Motor neuron (in vitro differentiated cells): ENCODE measurements at regions not wholly inside any gene's neighbourhood (a gene's known extent, or its start where the extent isn't known, plus 50 kb on each side); places are given as distances from the start of the nearest gene placed in this dataset.
A peak's percentile ranks its signal among the peaks of the same experiment; 100 is the strongest.
"Not testable (repeated sequence)": the region's sequence is repeated elsewhere in the genome, so short reads cannot be mapped to it uniquely, and the experiment has no call there.

Experiments used
- ATAC-seq, 8 experiments: fragments of 200-7000 bp; cut with Tn5 transposase; replicated peaks in 6 of 8; 2 replicates each; pipeline ENCODE4 v1.8.0; 2021; ENCODE audit warnings: mild to moderate bottlenecking in 8 of 8, moderate library complexity in 8 of 8
- H3K27ac ChIP-seq, 2 donors: fragments of 250-450 bp; sonication (Bioruptor Pico); 2 replicates each; pipeline ENCODE4 v1.9.0; 2021; ENCODE audit warnings: antibody characterized with exemption in 2 of 2, mild to moderate bottlenecking in 2 of 2, moderate library complexity in 1 of 2
- H3K4me1 ChIP-seq, 2 donors: fragments of 250-450 bp; sonication (Bioruptor Pico); replicated peaks in 1 of 2; 2 replicates each; pipeline ENCODE4 v1.6.1; 2021; ENCODE audit warnings: antibody characterized with exemption in 2 of 2, mild to moderate bottlenecking in 2 of 2, moderate library complexity in 1 of 2
- H3K4me3 ChIP-seq, 5 donors: fragments of 250-450 bp; sonication (Bioruptor Pico); 2 replicates each; pipeline ENCODE4 v1.9.0; 2021; ENCODE audit warnings: antibody characterized with exemption in 5 of 5, mild to moderate bottlenecking in 5 of 5, moderate library complexity in 4 of 5
- WGBS, 10 experiments: fragments of 450-650 bp; shearing (Covaris generic); methylation state at CpG; one replicate each; pipeline ENCODE4 v1.0.0; 2022; 5-methylcytosine and 5-hydroxymethylcytosine counted together
- in situ Hi-C, 9 experiments: fragments of 400-800 bp; cut with MboI; loops; one replicate each; pipeline ENCODE4 v1.15.0; 2021; ENCODE audit warnings: low sequenced_read_pairs in 9 of 9, low pct_unique_long_range_greater_than_20kb in 2 of 9; ENCODE audit not compliant: unreplicated experiment in 9 of 9

GRCh38 chr4:91769912-91770311 lies 533.9 kb upstream of the GRID2 start:
- no peak for ATAC-seq

GRCh38 chr4:91791631-91792030 lies 512.1 kb upstream of the GRID2 start:
- H3K4me1 ChIP-seq, ATAC-seq, in situ Hi-C loops: not testable (repeated sequence)
- Histone ChIP-seq H3K4me3 (peak overlapping the region; percentile 21 to 48 (median 41)), H3K27ac (peak overlapping the region in 1 of 2 donors; percentile 58)
- 76 to 95% methylated on average over 8 to 10 of the region's 28 CpGs; no CpG with 5 or more reads in 8 of the 10 experiments for WGBS, 10 experiments

More at GRCh38 chr4:91769912-91770311, 533.9 kb upstream of the GRID2 start:
- Histone ChIP-seq H3K4me3 (no peak overlapping the region), H3K27ac (no peak overlapping the region), H3K4me1 (no peaks in the 10 kb centered on the region)
- WGBS, 10 experiments = 33 to 100% (median 88%) methylated on average over 1 of the region's 1 CpG; no CpG with 5 or more reads in 4 of the 10 experiments
- in situ Hi-C loops = no loop called here

GRCh38 chr4:91795947-91796346 lies 507.8 kb upstream of the GRID2 start:
- H3K4me3 ChIP-seq = no peak overlapping the region

GRCh38 chr4:91812319-91812718 lies 491.4 kb upstream of the GRID2 start:
- WGBS, 10 experiments = 13 to 100% (median 78%) methylated on average over 1 of the region's 1 CpG; no CpG with 5 or more reads in 1 of the 10 experiments
- H3K4me1 ChIP-seq = no peaks in the 10 kb centered on the region
- H3K27ac ChIP-seq = no peak overlapping the region
- in situ Hi-C loops = no loop called here
- ATAC-seq = no peak
- no peak overlapping the region for H3K4me3 ChIP-seq

More at GRCh38 chr4:91795947-91796346, 507.8 kb upstream of the GRID2 start:
- 0 to 100% (median 35%) methylated on average over 1 of the region's 1 CpG; no CpG with 5 or more reads in 4 of the 10 experiments for WGBS, 10 experiments
- ATAC-seq = no peak
- in situ Hi-C loops = no loop called here
- Histone ChIP-seq H3K4me1 (no peaks in the 10 kb centered on the region), H3K27ac (no peak overlapping the region)

GRCh38 chr4:91824773-91825172 lies 479.0 kb upstream of the GRID2 start:
- WGBS, 10 experiments = 0 to 89% (median 42%) methylated on average over 1 of the region's 1 CpG; no CpG with 5 or more reads in 2 of the 10 experiments

GRCh38 chr4:91826186-91826585 lies 477.6 kb upstream of the GRID2 start:
- H3K27ac ChIP-seq = no peak overlapping the region
- in situ Hi-C loops = no loop called here
- no peak overlapping the region for H3K4me3 ChIP-seq
- H3K4me1 ChIP-seq = no peaks in the 10 kb centered on the region
- peak in 1 of 8 experiments; percentile 60 for ATAC-seq
- WGBS, 10 experiments = 0 to 100% (median 74%) methylated on average over 1 to 2 of the region's 2 CpGs; no CpG with 5 or more reads in 1 of the 10 experiments

More at GRCh38 chr4:91824773-91825172, 479.0 kb upstream of the GRID2 start:
- in situ Hi-C loops = no loop called here
- no peak overlapping the region for H3K4me3 ChIP-seq
- no peaks in the 10 kb centered on the region for H3K4me1 ChIP-seq
- no peak overlapping the region for H3K27ac ChIP-seq
- no peak for ATAC-seq

GRCh38 chr4:91827914-91828313 lies 475.9 kb upstream of the GRID2 start:
- Histone ChIP-seq H3K4me3 (no peak overlapping the region), H3K4me1 (no peaks in the 10 kb centered on the region), H3K27ac (no peak overlapping the region)
- no peak for ATAC-seq
- in situ Hi-C loops = no loop called here

GRCh38 chr4:91829531-91829930 lies 474.2 kb upstream of the GRID2 start:
- H3K4me1 ChIP-seq = no peaks in the 10 kb centered on the region
- in situ Hi-C loops = no loop called here
- WGBS, 10 experiments = 10 to 100% (median 92%) methylated on average over 1 of the region's 1 CpG; no CpG with 5 or more reads in 2 of the 10 experiments
- no peak overlapping the region for H3K4me3 ChIP-seq
- ATAC-seq = no peak
- H3K27ac ChIP-seq = no peak overlapping the region

GRCh38 chr4:91830681-91831395 lies 472.9 kb upstream of the GRID2 start:
- H3K4me3 ChIP-seq = no peak overlapping the region
- in situ Hi-C loops = no loop called here
- no peak overlapping the region for H3K27ac ChIP-seq
- 10 to 100% (median 91%) methylated on average over 1 to 4 of the region's 4 CpGs for WGBS, 10 experiments
- no peak for ATAC-seq
- H3K4me1 ChIP-seq = no peaks in the 10 kb centered on the region

- WGBS, 10 experiments = 0 to 100% (median 91%) methylated on average over 1 of the region's 1 CpG
- in situ Hi-C loops = no loop called here
- Histone ChIP-seq H3K4me3 (no peak overlapping the region), H3K4me1 (no peaks in the 10 kb centered on the region), H3K27ac (no peak overlapping the region)
- ATAC-seq = peak in 1 of 8 experiments; percentile 43
Measured at GRCh38 chr4:91837608-91838029, 466.1 kb upstream of the GRID2 start.

- ATAC-seq = no peak
- Histone ChIP-seq H3K4me3 (no peak overlapping the region), H3K4me1 (no peaks in the 10 kb centered on the region), H3K27ac (no peak overlapping the region)
- 0 to 97% (median 55%) methylated on average over 2 of the region's 2 CpGs; no CpG with 5 or more reads in 1 of the 10 experiments for WGBS, 10 experiments
- in situ Hi-C loops = no loop called here
Measured at GRCh38 chr4:91838181-91838861, 465.4 kb upstream of the GRID2 start.

GRCh38 chr4:91840359-91840758 lies 463.4 kb upstream of the GRID2 start:
- 0 to 96% (median 28%) methylated on average over 1 to 2 of the region's 2 CpGs; no CpG with 5 or more reads in 2 of the 10 experiments for WGBS, 10 experiments
- H3K27ac ChIP-seq = no peak overlapping the region
- peak in 3 of 8 experiments; percentile 61 to 84 (median 78) for ATAC-seq
- no peaks in the 10 kb centered on the region for H3K4me1 ChIP-seq
- in situ Hi-C loops = no loop called here
- H3K4me3 ChIP-seq = no peak overlapping the region

- no peak overlapping the region for H3K27ac ChIP-seq
- H3K4me1 ChIP-seq = peaks cover 0 to 3% of the 10 kb centered on the region in 2 donors
- in situ Hi-C loops = no loop called here
- H3K4me3 ChIP-seq = no peak overlapping the region
- WGBS, 10 experiments = 0 to 88% (median 53%) methylated on average over 1 of the region's 1 CpG; no CpG with 5 or more reads in 2 of the 10 experiments
- no peak for ATAC-seq
Measured at GRCh38 chr4:91846233-91846632, 457.5 kb upstream of the GRID2 start.
